Nephron progenitor cell (in vitro differentiated cells): ENCODE measurements at regions not wholly inside any gene's neighbourhood (a gene's known extent, or its start where the extent isn't known, plus 50 kb on each side); places are given as distances from the start of the nearest gene placed in this dataset.

ENCODE experiments used
- DNase-seq: peaks from one replicate; pipeline ENCODE4 v3.0.0; 2021
- H3K27ac Mint-ChIP-seq: 2 replicates; pipeline ENCODE4 v1.8.0; 2021; ENCODE audit warnings: mild to moderate bottlenecking, moderate library complexity, mixed read lengths
- H3K27me3 Mint-ChIP-seq: 2 replicates; pipeline ENCODE4 v1.8.0; 2021; ENCODE audit warnings: mild to moderate bottlenecking, low read depth, mixed read lengths; ENCODE audit not compliant: poor library complexity
- H3K36me3 Mint-ChIP-seq: 2 replicates; pipeline ENCODE4 v1.8.0; 2021; ENCODE audit warnings: low read depth, mixed read lengths
- H3K4me1 Mint-ChIP-seq: 2 replicates; pipeline ENCODE4 v1.8.0; 2021; ENCODE audit warnings: mixed read lengths
- H3K4me3 Mint-ChIP-seq: 2 replicates; pipeline ENCODE4 v1.8.0; 2021; ENCODE audit warnings: mild to moderate bottlenecking, moderate library complexity, mixed read lengths
- H3K9me3 Mint-ChIP-seq: 2 replicates; pipeline ENCODE4 v1.8.0; 2021; ENCODE audit warnings: mild to moderate bottlenecking, moderate library complexity, mixed read lengths
- CTCF ChIP-seq: fragments of 200-600 bp; sonication (generic); IDR thresholded peaks from 2 replicates; pipeline ENCODE4 v1.5.0; 2021; ENCODE audit warnings: antibody characterized with exemption

GRCh38 chr3:64764386-64764929 lies 76.7 kb upstream of the ADAMTS9 start:
- peaks cover 30% of the 10 kb centered on the region for H3K4me1 Mint-ChIP-seq
- no peak for TF ChIP-seq CTCF
- H3K4me3 Mint-ChIP-seq = no peak overlapping the region
- no peaks in the 10 kb centered on the region for H3K9me3 Mint-ChIP-seq
- no peaks in the 10 kb centered on the region for H3K36me3 Mint-ChIP-seq
- no peak overlapping the region for H3K27ac Mint-ChIP-seq
- no peaks in the 10 kb centered on the region for H3K27me3 Mint-ChIP-seq
- DNase-seq = no peak

GRCh38 chr3:64763980-64764379 lies 76.2 kb upstream of the ADAMTS9 start:
- Mint-ChIP-seq H3K4me3 (no peak overlapping the region), H3K4me1 (peaks cover 30% of the 10 kb centered on the region), H3K27ac (no peak overlapping the region), H3K36me3 (no peaks in the 10 kb centered on the region), H3K9me3 (no peaks in the 10 kb centered on the region), H3K27me3 (no peaks in the 10 kb centered on the region)
- TF ChIP-seq CTCF = no peak
- DNase-seq = no peak

GRCh38 chr3:64761729-64762128 lies 73.9 kb upstream of the ADAMTS9 start:
- TF ChIP-seq CTCF = no peak
- H3K4me3 Mint-ChIP-seq = no peak overlapping the region
- H3K27ac Mint-ChIP-seq = no peak overlapping the region
- no peaks in the 10 kb centered on the region for H3K9me3 Mint-ChIP-seq
- no peaks in the 10 kb centered on the region for H3K36me3 Mint-ChIP-seq
- peaks cover 30% of the 10 kb centered on the region for H3K4me1 Mint-ChIP-seq
- DNase-seq = no peak
- no peaks in the 10 kb centered on the region for H3K27me3 Mint-ChIP-seq

GRCh38 chr3:64760258-64760657 lies 72.5 kb upstream of the ADAMTS9 start:
- no peak overlapping the region for H3K4me3 Mint-ChIP-seq

GRCh38 chr3:64759811-64760210 lies 72.0 kb upstream of the ADAMTS9 start:
- H3K4me3 Mint-ChIP-seq = no peak overlapping the region
- H3K27ac Mint-ChIP-seq = no peak overlapping the region
- no peaks in the 10 kb centered on the region for H3K27me3 Mint-ChIP-seq
- H3K36me3 Mint-ChIP-seq = no peaks in the 10 kb centered on the region
- DNase-seq = no peak
- no peaks in the 10 kb centered on the region for H3K9me3 Mint-ChIP-seq
- peaks cover 18% of the 10 kb centered on the region for H3K4me1 Mint-ChIP-seq
- no peak for TF ChIP-seq CTCF

More at GRCh38 chr3:64760258-64760657, 72.5 kb upstream of the ADAMTS9 start:
- H3K36me3 Mint-ChIP-seq = no peaks in the 10 kb centered on the region
- no peak for TF ChIP-seq CTCF
- no peaks in the 10 kb centered on the region for H3K9me3 Mint-ChIP-seq
- H3K4me1 Mint-ChIP-seq = peaks cover 18% of the 10 kb centered on the region
- DNase-seq = no peak
- no peak overlapping the region for H3K27ac Mint-ChIP-seq
- no peaks in the 10 kb centered on the region for H3K27me3 Mint-ChIP-seq

- Mint-ChIP-seq H3K4me3 (no peak overlapping the region), H3K9me3 (peaks cover 12% of the 10 kb centered on the region), H3K36me3 (peaks cover 10% of the 10 kb centered on the region), H3K27ac (no peak overlapping the region), H3K4me1 (peaks cover 3% of the 10 kb centered on the region), H3K27me3 (no peaks in the 10 kb centered on the region)
- no peak for DNase-seq
- TF ChIP-seq CTCF = no peak
Measured at GRCh38 chr3:64756398-64756986, 68.7 kb upstream of the ADAMTS9 start.
